Breast epithelium (tissue), 4 donors: ENCODE measurements at regions not wholly inside any gene's neighbourhood (a gene's known extent, or its start where the extent isn't known, plus 50 kb on each side); places are given as distances from the start of the nearest gene placed in this dataset.

Source experiments
- DNase-seq, 2 donors: peaks; one replicate each; pipeline ENCODE4 v3.0.0-alpha.2; 2019; ENCODE audit warnings: low spot score in 2 of 2
- H3K27ac ChIP-seq, 2 donors: fragments of 200-600 bp; sonication (generic) in 1 of 2; one replicate each; pipeline ENCODE4 v1.5.1; 2016 to 2019; ENCODE audit warnings: mild to moderate bottlenecking in 1 of 2
- H3K27me3 ChIP-seq, 2 donors: fragments of 200-600 bp; sonication (generic) in 1 of 2; one replicate each; pipeline versions ENCODE4 v1.5.1 to v1.6.0; 2017 to 2019; ENCODE audit warnings: control low read depth in 1 of 2, mild to moderate bottlenecking in 1 of 2
- H3K36me3 ChIP-seq: fragments of 200-600 bp; one replicate; pipeline ENCODE4 v1.5.1; 2019
- H3K4me1 ChIP-seq, 2 donors: fragments of 200-600 bp; sonication (generic); one replicate each; pipeline ENCODE4 v1.5.1; 2016 to 2019; ENCODE audit warnings: control low read depth in 1 of 2
- H3K4me3 ChIP-seq, 3 donors: fragments of 200-600 bp; sonication (generic); 1 replicate in 2 of 3; 2 replicates in 1 of 3; pipeline ENCODE4 v1.5.1; 2016 to 2019; ENCODE audit warnings: mild to moderate bottlenecking in 3 of 3, moderate library complexity in 2 of 3
- H3K9me3 ChIP-seq, 2 donors: fragments of 200-600 bp; sonication (generic) in 1 of 2; one replicate each; pipeline ENCODE4 v1.5.1; 2016 to 2019; ENCODE audit warnings: control low read depth in 1 of 2
- CTCF ChIP-seq, 3 donors: fragments of 450-650 bp; IDR thresholded peaks; one replicate each; pipeline ENCODE4 v1.5.1; 2016 to 2017; ENCODE audit warnings: antibody characterized with exemption in 3 of 3, mild to moderate bottlenecking in 3 of 3, moderate library complexity in 3 of 3
- POLR2A ChIP-seq: fragments of 450-650 bp; IDR thresholded peaks from one replicate; pipeline ENCODE4 v1.6.1; 2016; ENCODE audit warnings: antibody characterized with exemption, mild to moderate bottlenecking, moderate library complexity
- POLR2AphosphoS5 ChIP-seq, 3 donors: sonication (generic); formaldehyde crosslinking; IDR thresholded peaks; one replicate each; pipeline ENCODE4 v1.6.1; 2017; ENCODE audit warnings: antibody characterized with exemption in 3 of 3
- intact Hi-C: fragments of 100-400 bp; cut with DNase I; formaldehyde crosslinking; loops from one replicate; pipeline ENCODE4 v1.15.1; 2023; ENCODE audit warnings: low total_unique reads

- Histone ChIP-seq H3K9me3 (peaks cover 0 to 9% of the 10 kb centered on the region in 2 donors), H3K27ac (peak overlapping the region in 1 of 2 donors; percentile 36), H3K4me3 (no peak overlapping the region), H3K4me1 (no peaks in the 10 kb centered on the region), H3K36me3 (no peaks in the 10 kb centered on the region), H3K27me3 (no peaks in the 10 kb centered on the region)
- no peak for TF ChIP-seq POLR2AphosphoS5 (IDR thresholded peaks at IDR 0.05)
- TF ChIP-seq POLR2A: no peak
- TF ChIP-seq CTCF (IDR thresholded peaks at IDR 0.05): no peak
- DNase-seq: no peak
- intact Hi-C loops: no loop called here
These were observed 160.6 kb upstream of the SPRY2 start for GRCh38 chr13:80501556-80501955.

GRCh38 chr13:80499536-80500290 lies 158.8 kb upstream of the SPRY2 start:
- TF ChIP-seq CTCF (IDR thresholded peaks at IDR 0.05) (no peak), POLR2AphosphoS5 (IDR thresholded peaks at IDR 0.05) (no peak), POLR2A (no peak)

GRCh38 chr13:80498433-80498832 lies 157.5 kb upstream of the SPRY2 start:
- Histone ChIP-seq H3K9me3 (no peaks in the 10 kb centered on the region), H3K27ac (no peak overlapping the region), H3K4me3 (no peak overlapping the region), H3K36me3 (no peaks in the 10 kb centered on the region), H3K27me3 (no peaks in the 10 kb centered on the region), H3K4me1 (no peaks in the 10 kb centered on the region)
- TF ChIP-seq POLR2AphosphoS5 (IDR thresholded peaks at IDR 0.05) (no peak), POLR2A (no peak), CTCF (IDR thresholded peaks at IDR 0.05) (no peak)
- intact Hi-C loops: no loop called here
- DNase-seq: no peak

More at GRCh38 chr13:80499536-80500290, 158.8 kb upstream of the SPRY2 start:
- no peak for DNase-seq
- Histone ChIP-seq H3K4me1 (no peaks in the 10 kb centered on the region), H3K4me3 (no peak overlapping the region), H3K27me3 (no peaks in the 10 kb centered on the region), H3K9me3 (no peaks in the 10 kb centered on the region), H3K36me3 (no peaks in the 10 kb centered on the region), H3K27ac (no peak overlapping the region)
- intact Hi-C loops: no loop called here

- no peaks in the 10 kb centered on the region for H3K9me3 ChIP-seq
- DNase-seq: no peak
- H3K27ac ChIP-seq: no peak overlapping the region
- intact Hi-C loops: no loop called here
- no peaks in the 10 kb centered on the region for H3K36me3 ChIP-seq
- no peak overlapping the region for H3K4me3 ChIP-seq
- TF ChIP-seq POLR2AphosphoS5 (IDR thresholded peaks at IDR 0.05) (no peak), POLR2A (no peak), CTCF (IDR thresholded peaks at IDR 0.05) (no peak)
- no peaks in the 10 kb centered on the region for H3K4me1 ChIP-seq
- no peaks in the 10 kb centered on the region for H3K27me3 ChIP-seq
These were observed 157.1 kb upstream of the SPRY2 start for GRCh38 chr13:80497978-80498377.

- TF ChIP-seq POLR2A: no peak
- TF ChIP-seq POLR2AphosphoS5 (IDR thresholded peaks at IDR 0.05): no peak
- no peak for TF ChIP-seq CTCF (IDR thresholded peaks at IDR 0.05)
- Histone ChIP-seq H3K36me3 (no peaks in the 10 kb centered on the region), H3K27ac (no peak overlapping the region), H3K4me1 (no peaks in the 10 kb centered on the region), H3K4me3 (no peak overlapping the region), H3K27me3 (no peaks in the 10 kb centered on the region), H3K9me3 (no peaks in the 10 kb centered on the region)
- intact Hi-C loops: no loop called here
- DNase-seq: no peak
These were observed 156.5 kb upstream of the SPRY2 start for GRCh38 chr13:80497439-80497838.
